K562 (cell line): ENCODE measurements at regions not wholly inside any gene's neighbourhood (a gene's known extent, or its start where the extent isn't known, plus 50 kb on each side); places are given as distances from the start of the nearest gene placed in this dataset.

Experiments
- EGR1 ChIP-seq: fragments of 450-650 bp; conservative IDR thresholded peaks from 2 replicates; pipeline ENCODE4 v1.6.1; 2017; ENCODE audit warnings: mild to moderate bottlenecking
- ETV6 ChIP-seq, 3 experiments: fragments of 150-350 bp in 1 of 3; sonication (generic) in 1 of 3; formaldehyde crosslinking in 1 of 3; IDR thresholded peaks; 2 replicates each; pipeline versions ENCODE4 v1.6.1 to v1.8.0; 2014 to 2022; ENCODE audit warnings: borderline replicate concordance in 2 of 3, low read depth in 2 of 3, antibody characterized with exemption in 1 of 3, low read length in 1 of 3, mild to moderate bottlenecking in 1 of 3, missing genetic modification reagents in 1 of 3
- MED1 ChIP-seq: sonication (generic); formaldehyde crosslinking; IDR thresholded peaks from 2 replicates; pipeline ENCODE4 v1.8.1; 2023; ENCODE audit warnings: missing genetic modification reagents, borderline replicate concordance
- MTA3 ChIP-seq: fragments of 450-650 bp; formaldehyde crosslinking; IDR thresholded peaks from 2 replicates; pipeline ENCODE4 v1.6.1; 2017; ENCODE audit warnings: mild to moderate bottlenecking, borderline replicate concordance
- NFYB ChIP-seq: IDR thresholded peaks from 2 replicates; pipeline ENCODE4 v1.6.1; 2011; ENCODE audit warnings: mild to moderate bottlenecking, moderate library complexity; ENCODE audit not compliant: insufficient read length; ENCODE audit errors: extremely low read depth
- SRSF1 ChIP-seq: fragments of 200-400 bp; formaldehyde crosslinking; IDR thresholded peaks from 2 replicates; pipeline ENCODE4 v1.6.1; 2017; ENCODE audit warnings: mild to moderate bottlenecking, low read depth, low read length, moderate library complexity
- YY1 ChIP-seq, 3 experiments: IDR thresholded peaks; 2 replicates each; pipeline ENCODE4 v1.6.1; 2011; ENCODE audit warnings: low read length in 2 of 3, mild to moderate bottlenecking in 2 of 3, moderate library complexity in 2 of 3, borderline replicate concordance in 1 of 3, control low read depth in 1 of 3, low read depth in 1 of 3; ENCODE audit not compliant: insufficient read depth in 3 of 3, insufficient replicate concordance in 2 of 3, control insufficient read depth in 1 of 3, insufficient read length in 1 of 3; ENCODE audit errors: extremely low read depth in 1 of 3
- ZC3H4 ChIP-seq: sonication (generic); formaldehyde crosslinking; IDR thresholded peaks from 2 replicates; pipeline ENCODE4 v1.9.0; 2021; ENCODE audit warnings: missing genetic modification reagents, borderline replicate concordance
- ZNF121 ChIP-seq: sonication (generic); formaldehyde crosslinking; conservative IDR thresholded peaks from 2 replicates; pipeline ENCODE4 v1.8.0; 2022; ENCODE audit warnings: missing genetic modification reagents
- TF ChIP-seq, protein P1 (sequence below), 3 experiments: fragments of 200-800 bp in 1 of 3; fragments of 250-450 bp in 1 of 3; fragments of 450-650 bp in 1 of 3; sonication (Bioruptor Pico) in 1 of 3; sonication (Bioruptor generic) in 1 of 3; formaldehyde crosslinking in 1 of 3; IDR thresholded peaks; 2 replicates each; pipeline versions ENCODE4 v1.6.1 to v1.8.0; 2016 to 2022; ENCODE audit warnings: mild to moderate bottlenecking in 2 of 3, missing genetic modification characterization in 2 of 3, missing compliant biosample characterization in 1 of 3, moderate library complexity in 1 of 3
- TF ChIP-seq, protein P2 (sequence below): fragments of 250-450 bp; sonication (Bioruptor Pico); IDR thresholded peaks from 2 replicates; pipeline ENCODE4 v1.4.0; 2020; ENCODE audit warnings: mild to moderate bottlenecking, moderate library complexity

DNA sequence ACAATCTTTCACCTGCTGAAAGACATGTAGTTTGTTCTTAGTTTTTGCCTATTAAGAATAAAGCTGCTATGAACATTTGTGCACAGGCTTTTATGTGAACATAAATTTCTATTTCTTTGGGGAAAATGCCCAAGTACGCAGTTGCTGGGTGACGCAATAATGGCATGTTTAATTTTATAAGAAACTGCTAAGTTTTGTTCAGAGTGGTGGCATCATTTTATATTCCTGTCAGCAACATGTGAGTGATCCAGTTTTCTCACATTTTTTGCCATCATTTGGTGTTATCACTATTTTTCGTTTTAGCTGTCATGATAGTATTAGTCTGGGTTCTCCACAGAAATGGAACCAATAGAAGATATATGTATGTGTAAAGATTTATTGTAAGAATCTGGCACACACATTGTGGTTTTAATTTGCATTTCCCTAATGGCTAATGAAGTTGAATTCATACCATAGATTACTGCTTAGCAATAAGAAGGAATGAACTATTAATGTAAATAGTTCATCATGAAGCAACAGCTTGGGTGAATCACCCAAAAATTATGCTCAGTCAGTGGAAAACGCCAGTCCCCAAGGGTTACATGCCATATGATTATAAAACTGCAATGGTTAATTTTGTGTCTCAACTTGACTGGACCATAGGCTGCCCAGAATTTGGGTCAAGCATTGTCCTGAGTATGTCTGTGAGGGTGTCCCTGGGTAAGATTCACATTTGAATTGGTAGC, 358.6 kb downstream of the MSX2 start:
- TF ChIP-seq EGR1, result no peak
- TF ChIP-seq, protein P1, sequence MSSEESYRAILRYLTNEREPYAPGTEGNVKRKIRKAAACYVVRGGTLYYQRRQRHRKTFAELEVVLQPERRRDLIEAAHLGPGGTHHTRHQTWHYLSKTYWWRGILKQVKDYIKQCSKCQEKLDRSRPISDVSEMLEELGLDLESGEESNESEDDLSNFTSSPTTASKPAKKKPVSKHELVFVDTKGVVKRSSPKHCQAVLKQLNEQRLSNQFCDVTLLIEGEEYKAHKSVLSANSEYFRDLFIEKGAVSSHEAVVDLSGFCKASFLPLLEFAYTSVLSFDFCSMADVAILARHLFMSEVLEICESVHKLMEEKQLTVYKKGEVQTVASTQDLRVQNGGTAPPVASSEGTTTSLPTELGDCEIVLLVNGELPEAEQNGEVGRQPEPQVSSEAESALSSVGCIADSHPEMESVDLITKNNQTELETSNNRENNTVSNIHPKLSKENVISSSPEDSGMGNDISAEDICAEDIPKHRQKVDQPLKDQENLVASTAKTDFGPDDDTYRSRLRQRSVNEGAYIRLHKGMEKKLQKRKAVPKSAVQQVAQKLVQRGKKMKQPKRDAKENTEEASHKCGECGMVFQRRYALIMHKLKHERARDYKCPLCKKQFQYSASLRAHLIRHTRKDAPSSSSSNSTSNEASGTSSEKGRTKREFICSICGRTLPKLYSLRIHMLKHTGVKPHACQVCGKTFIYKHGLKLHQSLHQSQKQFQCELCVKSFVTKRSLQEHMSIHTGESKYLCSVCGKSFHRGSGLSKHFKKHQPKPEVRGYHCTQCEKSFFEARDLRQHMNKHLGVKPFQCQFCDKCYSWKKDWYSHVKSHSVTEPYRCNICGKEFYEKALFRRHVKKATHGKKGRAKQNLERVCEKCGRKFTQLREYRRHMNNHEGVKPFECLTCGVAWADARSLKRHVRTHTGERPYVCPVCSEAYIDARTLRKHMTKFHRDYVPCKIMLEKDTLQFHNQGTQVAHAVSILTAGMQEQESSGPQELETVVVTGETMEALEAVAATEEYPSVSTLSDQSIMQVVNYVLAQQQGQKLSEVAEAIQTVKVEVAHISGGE (CRISPR knock-in tag; IDR thresholded peaks at IDR 0.05), result no peak
- TF ChIP-seq MTA3, result no peak
- TF ChIP-seq, protein P2, sequence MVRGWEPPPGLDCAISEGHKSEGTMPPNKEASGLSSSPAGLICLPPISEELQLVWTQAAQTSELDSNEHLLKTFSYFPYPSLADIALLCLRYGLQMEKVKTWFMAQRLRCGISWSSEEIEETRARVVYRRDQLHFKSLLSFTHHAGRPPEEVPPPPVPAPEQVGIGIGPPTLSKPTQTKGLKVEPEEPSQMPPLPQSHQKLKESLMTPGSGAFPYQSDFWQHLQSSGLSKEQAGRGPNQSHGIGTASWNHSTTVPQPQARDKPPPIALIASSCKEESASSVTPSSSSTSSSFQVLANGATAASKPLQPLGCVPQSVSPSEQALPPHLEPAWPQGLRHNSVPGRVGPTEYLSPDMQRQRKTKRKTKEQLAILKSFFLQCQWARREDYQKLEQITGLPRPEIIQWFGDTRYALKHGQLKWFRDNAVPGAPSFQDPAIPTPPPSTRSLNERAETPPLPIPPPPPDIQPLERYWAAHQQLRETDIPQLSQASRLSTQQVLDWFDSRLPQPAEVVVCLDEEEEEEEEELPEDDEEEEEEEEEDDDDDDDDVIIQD (CRISPR knock-in tag), result no peak
- no peak for TF ChIP-seq SRSF1
- TF ChIP-seq NFYB, result no peak
- no peak for TF ChIP-seq ZC3H4 (CRISPR knock-in tag)
- no peak for TF ChIP-seq MED1 (CRISPR knock-in tag)
- TF ChIP-seq ZNF121 (CRISPR knock-in tag), result no peak
- TF ChIP-seq YY1 (IDR thresholded peaks at IDR 0.05; ENCODE audit: borderline replicate concordance in 1 of 3, control insufficient read depth in 1 of 3, extremely low read depth in 1 of 3, insufficient read depth in 3 of 3, insufficient read length in 1 of 3, insufficient replicate concordance in 2 of 3, low read depth in 1 of 3, low read length in 2 of 3), result no peak
- no peak for TF ChIP-seq ETV6 (IDR thresholded peaks at IDR 0.05; ENCODE audit: borderline replicate concordance in 1 of 2, low read depth in 2 of 2, low read length in 1 of 2)
- no peak for TF ChIP-seq ETV6 (CRISPR knock-in tag; IDR thresholded peaks at IDR 0.05; ENCODE audit: borderline replicate concordance)
